GF-D8 (cell line): ENCODE measurements at regions not wholly inside any gene's neighbourhood (a gene's known extent, or its start where the extent isn't known, plus 50 kb on each side); places are given as distances from the start of the nearest gene placed in this dataset.

ENCODE experiments used
- DNase-seq: peaks from one replicate; lab custom pipeline; 2025; lab: John Stamatoyannopoulos, UW

GRCh38 chr17:14762736-14763479 lies 462.0 kb downstream of the HS3ST3B1 start:
- DNase-seq: no peak

GRCh38 chr17:14760719-14761411 lies 460.0 kb downstream of the HS3ST3B1 start:
- no peak for DNase-seq

GRCh38 chr17:14760212-14760611 lies 459.3 kb downstream of the HS3ST3B1 start:
- no peak for DNase-seq

- DNase-seq: no peak
These were observed 458.4 kb downstream of the HS3ST3B1 start for GRCh38 chr17:14759325-14759724.

- DNase-seq: no peak
These were observed 455.6 kb downstream of the HS3ST3B1 start for GRCh38 chr17:14756479-14756878.

GRCh38 chr17:14755002-14755401 lies 454.1 kb downstream of the HS3ST3B1 start:
- no peak for DNase-seq

- no peak for DNase-seq
These were observed 452.5 kb downstream of the HS3ST3B1 start for GRCh38 chr17:14753383-14753782.

- no peak for DNase-seq
These were observed 451.1 kb downstream of the HS3ST3B1 start for GRCh38 chr17:14752011-14752410.

GRCh38 chr17:14750866-14751265 lies 450.0 kb downstream of the HS3ST3B1 start:
- DNase-seq: no peak

- DNase-seq: no peak
These were observed 448.4 kb downstream of the HS3ST3B1 start for GRCh38 chr17:14749269-14749668.

GRCh38 chr17:14748036-14748710 lies 447.3 kb downstream of the HS3ST3B1 start:
- no peak for DNase-seq

GRCh38 chr17:14747603-14747950 lies 446.7 kb downstream of the HS3ST3B1 start:
- no peak for DNase-seq

- DNase-seq: no peak
These were observed 446.1 kb downstream of the HS3ST3B1 start for GRCh38 chr17:14746822-14747602.

- no peak for DNase-seq
These were observed 444.7 kb downstream of the HS3ST3B1 start for GRCh38 chr17:14745541-14745940.

GRCh38 chr17:14744761-14745473 lies 444.0 kb downstream of the HS3ST3B1 start:
- DNase-seq: no peak

GRCh38 chr17:14741491-14741890 lies 440.6 kb downstream of the HS3ST3B1 start:
- no peak for DNase-seq

GRCh38 chr17:14739656-14740431 lies 439.0 kb downstream of the HS3ST3B1 start:
- no peak for DNase-seq

GRCh38 chr17:14738652-14738988 lies 437.7 kb downstream of the HS3ST3B1 start:
- no peak for DNase-seq

- DNase-seq: no peak
These were observed 437.2 kb downstream of the HS3ST3B1 start for GRCh38 chr17:14737984-14738651.

GRCh38 chr17:14736631-14737030 lies 435.8 kb downstream of the HS3ST3B1 start:
- no peak for DNase-seq
